ENCODE measurements at regions not wholly inside any gene's neighbourhood (a gene's known extent, or its start where the extent isn't known, plus 50 kb on each side); places are given as distances from the start of the nearest gene placed in this dataset.

GRCh38 chr10:35762311-35763030 is 120.4 kb upstream of the FZD8 start:
- TF ChIP-seq CTCF (IDR thresholded peaks at IDR 0.05 in 4 of 5, conservative IDR thresholded peaks at IDR 0.05 in 1 of 5) (no peak), POLR2A (IDR thresholded peaks at IDR 0.05) (no peak)

All from gastrocnemius medialis (tissue), 4 donors.